Endothelial cell of umbilical vein (primary cell): ENCODE measurements at regions not wholly inside any gene's neighbourhood (a gene's known extent, or its start where the extent isn't known, plus 50 kb on each side); places are given as distances from the start of the nearest gene placed in this dataset.
A peak's percentile ranks its signal among the peaks of the same experiment; 100 is the strongest.

Experiments
- BruUV-seq: library from RNA; stranded (reverse); fragments of 400-500 nt; replicated peaks from 2 replicates; lab custom pipeline; 2021; lab: Mats Ljungman, UMichigan
- CTCF ChIA-PET: fragments of 300-600, 350-600 bp; sonication (Branson Sonifier 250); formaldehyde crosslinking; loops from one replicate; lab custom pipeline; 2021; ENCODE audit warnings: antibody characterized with exemption, inconsistent platforms; lab: Charles Lee
- POLR2A ChIA-PET: fragments of 300-600, 350-600 bp; sonication (Branson Sonifier 250); formaldehyde crosslinking; loops from one replicate; lab custom pipeline; 2021; ENCODE audit warnings: antibody characterized with exemption, inconsistent platforms; lab: Charles Lee
- DNase-seq: peaks from one replicate; pipeline ENCODE4 v3.0.0-alpha.2; 2011; ENCODE audit warnings: low read depth, low spot score
- FAIRE-seq: peaks from 2 replicates; lab custom pipeline; 2011; peaks lifted over from hg19 to GRCh38; lab: Jason Lieb, UNC
- H2AFZ ChIP-seq: 2 replicates; pipeline ENCODE4 v1.6.0; 2012; ENCODE audit warnings: low read depth, low read length, control low read depth, inconsistent platforms
- H3K27ac ChIP-seq: 2 replicates; pipeline ENCODE4 v1.5.1; 2011; ENCODE audit warnings: low read depth, mild to moderate bottlenecking, control low read depth, low read length, moderate library complexity; ENCODE audit not compliant: insufficient read depth
- H3K27me3 ChIP-seq, 2 experiments: 2 replicates each; pipeline versions ENCODE4 v1.6.0 to v1.6.1; 2011; ENCODE audit warnings: low read length in 2 of 2, mixed read lengths in 1 of 2; ENCODE audit not compliant: control insufficient read depth in 2 of 2, insufficient read depth in 2 of 2
- H3K36me3 ChIP-seq, 2 experiments: 2 replicates in 1 of 2; 3 replicates in 1 of 2; pipeline ENCODE4 v1.5.1; 2011; ENCODE audit warnings: low read length in 2 of 2, mild to moderate bottlenecking in 1 of 2, moderate library complexity in 1 of 2; ENCODE audit not compliant: control insufficient read depth in 2 of 2, insufficient read depth in 2 of 2; ENCODE audit errors: extremely low read depth in 1 of 2
- H3K4me1 ChIP-seq: 3 replicates; pipeline ENCODE4 v1.5.1; 2011; ENCODE audit warnings: mild to moderate bottlenecking, low read length; ENCODE audit not compliant: control insufficient read depth, insufficient read depth; ENCODE audit errors: extremely low read depth
- H3K4me2 ChIP-seq: 2 replicates; pipeline ENCODE4 v1.6.1; 2011; ENCODE audit warnings: low read length, control low read depth, mixed read lengths; ENCODE audit not compliant: insufficient read depth
- H3K4me3 ChIP-seq, 3 experiments: fragments of 200-600 bp in 1 of 3; sonication (generic), shearing (Covaris generic) in 1 of 3; replicated peaks in 1 of 3; 2 replicates each; pipeline ENCODE4 v1.5.1; 2011 to 2016; ENCODE audit warnings: control low read depth in 3 of 3, low read length in 3 of 3, mild to moderate bottlenecking in 2 of 3, inconsistent platforms in 1 of 3, low read depth in 1 of 3, moderate library complexity in 1 of 3; ENCODE audit not compliant: insufficient read depth in 1 of 3
- H3K79me2 ChIP-seq: 2 replicates; pipeline ENCODE4 v1.6.0; 2012; ENCODE audit warnings: low read length, inconsistent platforms; ENCODE audit not compliant: control insufficient read depth, insufficient read depth
- H3K9ac ChIP-seq: replicated peaks from 2 replicates; pipeline ENCODE3; 2011; ENCODE audit warnings: low read length, control low read depth; ENCODE audit not compliant: insufficient read depth; ENCODE audit errors: extremely low read depth
- H3K9me1 ChIP-seq: replicated peaks from 3 replicates; pipeline ENCODE4 v1.6.0; 2011; ENCODE audit warnings: mild to moderate bottlenecking, low read length; ENCODE audit not compliant: control insufficient read depth, insufficient read depth; ENCODE audit errors: extremely low read depth
- H3K9me3 ChIP-seq: replicated peaks from 2 replicates; pipeline ENCODE4 v1.5.1; 2012; ENCODE audit warnings: low read length, inconsistent platforms; ENCODE audit not compliant: control insufficient read depth, insufficient read depth
- H4K20me1 ChIP-seq: replicated peaks from 2 replicates; pipeline ENCODE3; 2011; ENCODE audit warnings: mild to moderate bottlenecking, low read length; ENCODE audit not compliant: control insufficient read depth, insufficient read depth; ENCODE audit errors: extremely low read depth
- CTCF ChIP-seq, 2 donors: IDR thresholded peaks; 1 replicate in 1 of 2; 2 replicates in 1 of 2; pipeline ENCODE4 v1.5.1; 2011; ENCODE audit warnings: low read length in 2 of 2, mild to moderate bottlenecking in 2 of 2, moderate library complexity in 2 of 2, control low read depth in 1 of 2, inconsistent platforms in 1 of 2, low read depth in 1 of 2; ENCODE audit not compliant: insufficient read depth in 1 of 2; ENCODE audit errors: extremely low read depth in 1 of 2
- EZH2 ChIP-seq: IDR thresholded peaks from 2 replicates; pipeline ENCODE4 v1.6.1; 2012; ENCODE audit warnings: borderline replicate concordance, low read depth, mild to moderate bottlenecking, moderate library complexity, low read length, inconsistent platforms; ENCODE audit not compliant: severe bottlenecking
- FOS ChIP-seq: IDR thresholded peaks from 2 replicates; pipeline ENCODE4 v1.6.1; 2011; ENCODE audit warnings: mild to moderate bottlenecking, low read length, moderate library complexity, borderline replicate concordance; ENCODE audit not compliant: insufficient read depth
- GATA2 ChIP-seq: IDR thresholded peaks from 2 replicates; pipeline ENCODE4 v1.7.0; 2011; ENCODE audit warnings: low read depth, mild to moderate bottlenecking, moderate library complexity, mixed read lengths, low read length; ENCODE audit not compliant: insufficient read length, insufficient read depth
- JUN ChIP-seq: IDR thresholded peaks from 2 replicates; pipeline ENCODE4 v1.6.1; 2011; ENCODE audit warnings: borderline replicate concordance, low read depth; ENCODE audit not compliant: insufficient read length, insufficient read depth
- MAX ChIP-seq: IDR thresholded peaks from 2 replicates; pipeline ENCODE4 v1.6.1; 2011; ENCODE audit not compliant: insufficient read depth, insufficient read length
- MYC ChIP-seq: IDR thresholded peaks from one replicate; pipeline ENCODE4 v1.6.1; 2011; ENCODE audit warnings: mild to moderate bottlenecking, low read depth, low read length
- POLR2A ChIP-seq: IDR thresholded peaks from 2 replicates; pipeline ENCODE4 v1.6.1; 2012; ENCODE audit warnings: low read depth, mild to moderate bottlenecking, control low read depth, low read length
- POLR2AphosphoS5 ChIP-seq: IDR thresholded peaks from 2 replicates; pipeline ENCODE4 v1.6.1; 2012; ENCODE audit warnings: low read depth, mild to moderate bottlenecking, control low read depth, low read length, moderate library complexity; ENCODE audit not compliant: insufficient read depth
- dilution Hi-C: fragments of 300-500 bp; cut with MboI; formaldehyde crosslinking; loops from one replicate; pipeline ENCODE4 v1.15.0; 2019; ENCODE audit warnings: low sequenced_read_pairs; ENCODE audit not compliant: extremely low pct_ligation_motif_present
- intact Hi-C: fragments of 100-400 bp; cut with micrococcal nuclease; formaldehyde crosslinking; loops from one replicate; pipeline ENCODE4 v1.10.0; 2022

- Histone ChIP-seq H3K4me1 (no peaks in the 10 kb centered on the region), H3K4me2 (no peak overlapping the region), H3K4me3 (no peak overlapping the region), H3K27me3 (no peaks in the 10 kb centered on the region), H4K20me1 (no peaks in the 10 kb centered on the region), H2AFZ (no peak overlapping the region), H3K36me3 (no peaks in the 10 kb centered on the region), H3K79me2 (no peaks in the 10 kb centered on the region), H3K9me1 (no peaks in the 10 kb centered on the region), H3K27ac (no peak overlapping the region), H3K9me3 (no peaks in the 10 kb centered on the region), H3K9ac (no peak overlapping the region)
- intact Hi-C loops (no loop called here), dilution Hi-C loops (no loop called here)
- ChIA-PET CTCF (no interaction called here), POLR2A (no interaction called here)
- DNase-seq (no peak), FAIRE-seq (no peak)
- BruUV-seq: no TSS peak
- TF ChIP-seq POLR2AphosphoS5: no peak
- no peak for TF ChIP-seq POLR2A
- no peak for TF ChIP-seq CTCF (IDR thresholded peaks at IDR 0.05; ENCODE audit: extremely low read depth in 1 of 2, insufficient read depth in 1 of 2, low read depth in 1 of 2, low read length in 2 of 2)
- no peak for TF ChIP-seq GATA2
- no peak for TF ChIP-seq MYC
- no peak for TF ChIP-seq FOS
- TF ChIP-seq EZH2: no peak
Observed at GRCh38 chr3:191753196-191753595, 292.2 kb downstream of the PYDC2 start.

- H3K27me3 ChIP-seq: no peaks in the 10 kb centered on the region
- ChIA-PET POLR2A (no interaction called here), CTCF (no interaction called here)
- no peaks in the 10 kb centered on the region for H4K20me1 ChIP-seq
- H3K79me2 ChIP-seq: no peaks in the 10 kb centered on the region
- H2AFZ ChIP-seq: peak overlapping the region; percentile 67
- H3K36me3 ChIP-seq: no peaks in the 10 kb centered on the region
- H3K9ac ChIP-seq: no peak overlapping the region
- dilution Hi-C loops (no loop called here), intact Hi-C loops (no loop called here)
- H3K4me3 ChIP-seq: no peak overlapping the region
- TF ChIP-seq JUN: no peak
- TF ChIP-seq MAX: no peak
- no peak for TF ChIP-seq GATA2
- TF ChIP-seq MYC: no peak
- no peak for TF ChIP-seq POLR2AphosphoS5
- no peak for TF ChIP-seq CTCF (IDR thresholded peaks at IDR 0.05; ENCODE audit: extremely low read depth in 1 of 2, insufficient read depth in 1 of 2, low read depth in 1 of 2, low read length in 2 of 2)
- no peak for TF ChIP-seq FOS
- no peak for TF ChIP-seq EZH2
- TF ChIP-seq POLR2A: no peak
- H3K9me3 ChIP-seq: no peaks in the 10 kb centered on the region
- H3K4me1 ChIP-seq: peaks cover 11% of the 10 kb centered on the region
- no TSS peak for BruUV-seq
- H3K4me2 ChIP-seq: peak overlapping the region; percentile 85
- DNase-seq: no peak
- peak overlapping the region; percentile 51 for H3K27ac ChIP-seq
- no peaks in the 10 kb centered on the region for H3K9me1 ChIP-seq
- FAIRE-seq: no peak
Observed at GRCh38 chr3:191761906-191762305, 300.9 kb downstream of the PYDC2 start.
